ENCODE measurements at regions not wholly inside any gene's neighbourhood (a gene's known extent, or its start where the extent isn't known, plus 50 kb on each side); places are given as distances from the start of the nearest gene placed in this dataset.

- TF ChIP-seq CTCF (IDR thresholded peaks at IDR 0.05) (no peak), E2F1 (CRISPR knock-in tag; IDR thresholded peaks at IDR 0.05) (no peak), SP1 (CRISPR knock-in tag; conservative IDR thresholded peaks at IDR 0.05) (no peak), TCF7 (CRISPR knock-in tag; IDR thresholded peaks at IDR 0.05; ENCODE audit: low read depth) (no peak), PRDM15 (CRISPR knock-in tag; IDR thresholded peaks at IDR 0.05) (no peak), ZNF232 (CRISPR knock-in tag; IDR thresholded peaks at IDR 0.05) (no peak), ETV6 (CRISPR knock-in tag; IDR thresholded peaks at IDR 0.05) (no peak), CREB1 (CRISPR knock-in tag; IDR thresholded peaks at IDR 0.05) (no peak), TEAD4 (CRISPR knock-in tag; IDR thresholded peaks at IDR 0.05) (no peak)
Observed at GRCh38 chr2:125680809-125681208, 975.1 kb upstream of the GYPC start.

Data from WTC11 (cell line).